Astrocyte of the spinal cord (primary cell): ENCODE measurements at regions not wholly inside any gene's neighbourhood (a gene's known extent, or its start where the extent isn't known, plus 50 kb on each side); places are given as distances from the start of the nearest gene placed in this dataset.

Source experiments
- DNase-seq: peaks from one replicate; pipeline ENCODE4 v3.0.0; 2011; ENCODE audit warnings: low read depth, low spot score
- H3K4me3 ChIP-seq: 2 replicates; pipeline ENCODE4 v1.5.1; 2011; ENCODE audit warnings: low read depth, mild to moderate bottlenecking, low read length, moderate library complexity
- in situ Hi-C: cut with HindIII; loops from 2 replicates; pipeline ENCODE4 v1.10.0; 2017; ENCODE audit warnings: low sequenced_read_pairs
- TF ChIP-seq, protein P1 (sequence below): IDR thresholded peaks from 2 replicates; pipeline ENCODE4 v1.5.1; 2012; ENCODE audit warnings: low read depth, mild to moderate bottlenecking, low read length, inconsistent platforms

DNA sequence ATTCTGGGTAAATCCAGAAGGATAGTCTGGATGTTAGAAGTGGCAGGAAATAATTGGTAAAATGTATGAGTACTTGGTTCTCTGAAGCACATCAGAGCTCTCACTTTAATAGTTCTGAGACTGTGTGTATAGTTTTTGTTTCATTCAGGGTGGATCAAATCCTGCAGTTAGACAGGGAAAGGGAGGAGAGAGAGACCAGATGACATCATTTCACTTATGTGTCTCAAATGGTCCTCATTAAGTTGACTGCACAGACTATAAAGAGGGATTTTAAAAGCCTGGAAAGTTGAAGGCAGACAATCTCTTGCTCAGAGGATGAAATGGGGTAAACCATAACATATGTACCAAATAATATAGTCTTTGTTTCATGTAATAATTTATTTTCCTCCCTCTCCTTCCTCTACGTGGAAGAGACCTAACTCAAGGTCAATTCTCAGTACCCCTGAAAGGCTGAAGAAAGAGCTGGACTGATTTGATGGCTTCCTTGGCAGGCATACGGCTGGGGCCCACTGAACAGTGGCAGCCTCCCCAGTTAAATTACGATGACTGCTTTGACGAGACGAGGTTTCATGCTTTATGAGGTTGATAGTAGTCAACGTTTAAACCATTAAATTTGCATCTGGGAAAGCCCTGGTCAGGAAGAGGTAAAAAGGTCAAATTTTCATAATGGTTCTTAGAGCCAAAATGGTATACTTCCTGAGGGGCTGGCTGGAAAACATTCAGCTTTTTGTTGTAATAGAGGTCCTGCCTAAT, 395.1 kb upstream of the RPS23 start:
- no peak for DNase-seq
- H3K4me3 ChIP-seq = no peak overlapping the region
- TF ChIP-seq, protein P1, sequence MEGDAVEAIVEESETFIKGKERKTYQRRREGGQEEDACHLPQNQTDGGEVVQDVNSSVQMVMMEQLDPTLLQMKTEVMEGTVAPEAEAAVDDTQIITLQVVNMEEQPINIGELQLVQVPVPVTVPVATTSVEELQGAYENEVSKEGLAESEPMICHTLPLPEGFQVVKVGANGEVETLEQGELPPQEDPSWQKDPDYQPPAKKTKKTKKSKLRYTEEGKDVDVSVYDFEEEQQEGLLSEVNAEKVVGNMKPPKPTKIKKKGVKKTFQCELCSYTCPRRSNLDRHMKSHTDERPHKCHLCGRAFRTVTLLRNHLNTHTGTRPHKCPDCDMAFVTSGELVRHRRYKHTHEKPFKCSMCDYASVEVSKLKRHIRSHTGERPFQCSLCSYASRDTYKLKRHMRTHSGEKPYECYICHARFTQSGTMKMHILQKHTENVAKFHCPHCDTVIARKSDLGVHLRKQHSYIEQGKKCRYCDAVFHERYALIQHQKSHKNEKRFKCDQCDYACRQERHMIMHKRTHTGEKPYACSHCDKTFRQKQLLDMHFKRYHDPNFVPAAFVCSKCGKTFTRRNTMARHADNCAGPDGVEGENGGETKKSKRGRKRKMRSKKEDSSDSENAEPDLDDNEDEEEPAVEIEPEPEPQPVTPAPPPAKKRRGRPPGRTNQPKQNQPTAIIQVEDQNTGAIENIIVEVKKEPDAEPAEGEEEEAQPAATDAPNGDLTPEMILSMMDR = no peak
- in situ Hi-C loops = no loop called here

DNA sequence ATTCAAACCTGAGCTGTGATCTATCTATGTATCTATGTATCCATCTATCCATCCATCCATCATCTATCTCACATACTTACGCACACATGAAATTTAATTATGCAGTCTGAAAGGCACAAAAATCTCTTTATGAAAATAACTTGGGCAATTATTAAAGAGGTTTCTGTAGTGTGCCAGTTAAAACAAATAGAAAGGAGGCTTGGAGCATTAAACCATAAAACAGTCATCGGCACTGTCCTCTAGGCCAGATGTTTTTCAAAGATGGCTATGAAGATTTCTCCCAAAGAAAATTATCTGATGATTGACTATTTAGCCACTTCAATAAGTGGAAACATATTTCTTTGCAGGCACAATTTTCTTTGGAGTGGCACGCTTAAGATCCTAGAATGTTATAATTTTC, 392.5 kb upstream of the RPS23 start:
- DNase-seq = no peak
- TF ChIP-seq, protein P1 = no peak
- H3K4me3 ChIP-seq = no peak overlapping the region
- in situ Hi-C loops = no loop called here

DNA sequence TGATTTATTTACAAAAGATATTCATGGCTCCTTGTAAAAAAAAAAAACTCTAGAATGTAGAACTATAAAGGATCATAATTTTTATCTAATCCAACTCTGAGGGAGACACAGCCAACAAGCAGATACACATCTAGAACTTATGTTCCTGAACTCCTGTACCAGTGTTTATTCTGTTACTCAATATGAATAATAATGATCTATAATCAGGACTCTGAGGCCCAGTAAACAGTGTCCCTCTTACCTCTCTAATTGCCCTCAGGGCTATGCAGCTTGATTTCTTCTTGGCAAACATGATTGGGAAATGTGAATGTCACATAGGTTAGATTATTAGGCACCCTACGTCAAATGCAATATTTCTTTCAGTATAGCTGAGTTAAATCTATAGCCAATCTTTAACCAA, 391.6 kb upstream of the RPS23 start:
- no peak overlapping the region for H3K4me3 ChIP-seq
- TF ChIP-seq, protein P1 = no peak
- in situ Hi-C loops = no loop called here
- DNase-seq = no peak

DNA sequence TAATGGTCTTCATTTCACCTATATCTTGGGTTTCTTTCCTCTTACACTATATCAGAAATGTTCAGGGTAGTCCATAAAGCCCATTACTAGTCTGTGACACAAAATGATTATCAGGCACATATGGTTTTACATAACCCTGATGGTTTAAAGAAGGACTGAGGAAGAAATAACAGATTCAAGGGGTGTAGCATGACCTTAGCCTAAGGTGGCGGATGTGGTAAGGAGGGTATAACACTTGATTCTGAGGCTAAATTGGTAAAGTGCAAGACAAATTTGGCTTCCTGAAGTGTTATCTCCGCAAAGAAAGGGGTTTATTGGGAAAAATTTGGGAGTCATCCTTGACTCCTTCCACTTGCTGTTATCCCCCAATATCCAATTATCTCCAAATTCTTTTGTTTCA, 388.2 kb upstream of the RPS23 start:
- TF ChIP-seq, protein P1 = no peak
- in situ Hi-C loops = no loop called here
- H3K4me3 ChIP-seq = no peak overlapping the region
- DNase-seq = no peak

DNA sequence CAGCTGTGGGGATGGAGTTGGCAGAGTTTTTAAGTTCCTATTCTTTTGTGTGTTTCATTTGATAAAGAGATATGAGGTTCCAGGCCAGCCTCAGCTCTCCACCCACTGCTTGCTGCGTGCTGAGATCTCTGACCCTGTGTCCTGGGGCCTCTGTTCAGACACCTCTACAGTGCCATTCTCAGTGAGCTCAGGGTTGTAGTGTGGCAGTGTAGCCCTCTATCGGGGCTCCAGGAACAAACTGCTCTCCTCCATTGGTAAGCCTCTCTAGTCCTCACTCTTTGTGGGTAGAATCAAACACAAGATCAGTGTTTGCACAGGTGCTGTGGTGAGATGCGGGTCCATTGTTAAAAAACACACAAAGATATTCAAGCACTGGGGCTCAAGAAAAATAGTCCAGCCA, 386.6 kb upstream of the RPS23 start:
- DNase-seq = no peak
- TF ChIP-seq, protein P1 = no peak
- H3K4me3 ChIP-seq = no peak overlapping the region
- in situ Hi-C loops = no loop called here

DNA sequence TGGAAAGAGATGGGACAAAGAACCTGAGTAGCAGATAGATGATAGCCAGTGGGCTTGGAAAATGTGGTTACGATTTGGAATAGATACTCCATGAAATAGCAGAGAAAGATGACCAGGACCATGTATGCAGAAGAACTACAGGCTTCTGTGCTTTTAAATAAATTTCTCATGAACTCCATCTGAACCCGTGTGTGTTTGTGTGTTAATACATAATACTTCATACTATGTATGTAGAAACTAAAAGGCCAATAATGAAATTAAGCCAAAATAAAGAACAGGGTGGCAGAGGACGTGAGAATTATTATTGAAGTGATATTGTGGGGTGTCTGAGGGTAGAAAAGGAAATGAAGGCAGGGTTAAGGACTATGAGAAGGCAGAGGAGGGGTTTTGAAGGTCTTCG, 385.1 kb upstream of the RPS23 start:
- DNase-seq = no peak
- H3K4me3 ChIP-seq = no peak overlapping the region
- TF ChIP-seq, protein P1 = no peak
- in situ Hi-C loops = no loop called here
